Sigmoid colon (tissue), 4 donors: ENCODE measurements at regions not wholly inside any gene's neighbourhood (a gene's known extent, or its start where the extent isn't known, plus 50 kb on each side); places are given as distances from the start of the nearest gene placed in this dataset.

ENCODE experiments used
- POLR2A ChIP-seq, 2 donors: fragments of 450-650 bp; IDR thresholded peaks; one replicate each; pipeline ENCODE4 v1.6.1; 2016; ENCODE audit warnings: antibody characterized with exemption in 2 of 2, mild to moderate bottlenecking in 2 of 2, moderate library complexity in 2 of 2
- POLR2AphosphoS5 ChIP-seq, 4 donors: sonication (generic); formaldehyde crosslinking; IDR thresholded peaks; one replicate each; pipeline ENCODE4 v1.6.1; 2017; ENCODE audit warnings: antibody characterized with exemption in 4 of 4
- TF ChIP-seq, protein P1 (sequence below), 4 experiments: fragments of 450-650 bp in 3 of 4; fragments of 200-600 bp in 1 of 4; IDR thresholded peaks; one replicate each; pipeline ENCODE4 v1.5.1; 2016 to 2019; ENCODE audit warnings: antibody characterized with exemption in 4 of 4, mild to moderate bottlenecking in 3 of 4, moderate library complexity in 2 of 4

- TF ChIP-seq, protein P1, sequence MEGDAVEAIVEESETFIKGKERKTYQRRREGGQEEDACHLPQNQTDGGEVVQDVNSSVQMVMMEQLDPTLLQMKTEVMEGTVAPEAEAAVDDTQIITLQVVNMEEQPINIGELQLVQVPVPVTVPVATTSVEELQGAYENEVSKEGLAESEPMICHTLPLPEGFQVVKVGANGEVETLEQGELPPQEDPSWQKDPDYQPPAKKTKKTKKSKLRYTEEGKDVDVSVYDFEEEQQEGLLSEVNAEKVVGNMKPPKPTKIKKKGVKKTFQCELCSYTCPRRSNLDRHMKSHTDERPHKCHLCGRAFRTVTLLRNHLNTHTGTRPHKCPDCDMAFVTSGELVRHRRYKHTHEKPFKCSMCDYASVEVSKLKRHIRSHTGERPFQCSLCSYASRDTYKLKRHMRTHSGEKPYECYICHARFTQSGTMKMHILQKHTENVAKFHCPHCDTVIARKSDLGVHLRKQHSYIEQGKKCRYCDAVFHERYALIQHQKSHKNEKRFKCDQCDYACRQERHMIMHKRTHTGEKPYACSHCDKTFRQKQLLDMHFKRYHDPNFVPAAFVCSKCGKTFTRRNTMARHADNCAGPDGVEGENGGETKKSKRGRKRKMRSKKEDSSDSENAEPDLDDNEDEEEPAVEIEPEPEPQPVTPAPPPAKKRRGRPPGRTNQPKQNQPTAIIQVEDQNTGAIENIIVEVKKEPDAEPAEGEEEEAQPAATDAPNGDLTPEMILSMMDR (IDR thresholded peaks at IDR 0.05) = no peak
- TF ChIP-seq POLR2A (IDR thresholded peaks at IDR 0.05) (no peak), POLR2AphosphoS5 (IDR thresholded peaks at IDR 0.05) (no peak)
Observed at GRCh38 chr20:20815711-20816455, 103.4 kb upstream of the RALGAPA2 start.
